ENCODE measurements at regions not wholly inside any gene's neighbourhood (a gene's known extent, or its start where the extent isn't known, plus 50 kb on each side); places are given as distances from the start of the nearest gene placed in this dataset.

- TF ChIP-seq CTCF (IDR thresholded peaks at IDR 0.05; ENCODE audit: extremely low read depth in 1 of 2, insufficient read depth in 1 of 2, low read depth in 1 of 2, low read length in 2 of 2) (no peak), JUN (IDR thresholded peaks at IDR 0.05; ENCODE audit: borderline replicate concordance, insufficient read depth, insufficient read length, low read depth) (no peak), POLR2A (IDR thresholded peaks at IDR 0.05; ENCODE audit: low read depth, low read length) (no peak), MYC (IDR thresholded peaks at IDR 0.05; ENCODE audit: low read depth, low read length) (no peak), EZH2 (IDR thresholded peaks at IDR 0.05; ENCODE audit: borderline replicate concordance, low read depth, low read length, severe bottlenecking) (no peak)
Observed at GRCh38 chr5:164861610-164862009, 1356.2 kb downstream of the MAT2B start.

All from endothelial cell of umbilical vein (primary cell).